ENCODE measurements at regions not wholly inside any gene's neighbourhood (a gene's known extent, or its start where the extent isn't known, plus 50 kb on each side); places are given as distances from the start of the nearest gene placed in this dataset.

GRCh38 chr21:41112740-41113692 is 54.9 kb upstream of the BACE2 start:
- Histone ChIP-seq H3K36me3 (replicated peaks in 1 of 2; ENCODE audit: control insufficient read depth in 1 of 2, insufficient read depth in 2 of 2, low read length in 1 of 2) (no peaks in the 10 kb centered on the region), H3K4me2 (peak overlapping the region; percentile 29; the same call in 1 of the 2 replicates), H3K4me3 (ENCODE audit: low read depth in 2 of 2, low read length in 1 of 2) (no peak overlapping the region), H3K79me2 (ENCODE audit: insufficient read depth) (no peaks in the 10 kb centered on the region), H3K4me1 (ENCODE audit: control insufficient read depth in 1 of 2, insufficient read depth in 2 of 2, low read depth in 1 of 2, low read length in 1 of 2) (peaks cover 0 to 3% of the 10 kb centered on the region in 2 experiments; a peak in 1 of 4 replicates), H3F3A (replicated peaks; ENCODE audit: insufficient read depth) (no peaks in the 10 kb centered on the region), H3K27ac (ENCODE audit: low read depth in 2 of 2, low read length in 1 of 2) (no peak overlapping the region; a peak in 1 of 4 replicates), H2AFZ (ENCODE audit: low read depth) (no peak overlapping the region), H3K9me2 (no peaks in the 10 kb centered on the region), H4K20me1 (ENCODE audit: insufficient read depth) (no peaks in the 10 kb centered on the region), H3K27me3 (ENCODE audit: insufficient read depth) (no peaks in the 10 kb centered on the region), H3K9ac (no peak overlapping the region), H3K9me3 (no peaks in the 10 kb centered on the region)
- TF ChIP-seq FOSL2 (IDR thresholded peaks at IDR 0.05; ENCODE audit: borderline replicate concordance, low read depth) (no peak), JUND (IDR thresholded peaks at IDR 0.05) (no peak), TAF1 (IDR thresholded peaks at IDR 0.05; ENCODE audit: borderline replicate concordance, low read depth, low read length) (no peak), CHD2 (IDR thresholded peaks at IDR 0.05; ENCODE audit: low read length, partially characterized antibody) (no peak), GABPA (IDR thresholded peaks at IDR 0.05; ENCODE audit: low read depth) (no peak), ELF1 (IDR thresholded peaks at IDR 0.05) (no peak), RCOR1 (IDR thresholded peaks at IDR 0.05; ENCODE audit: low read length) (no peak), EP300 (IDR thresholded peaks at IDR 0.05; ENCODE audit: borderline replicate concordance in 1 of 2, low read depth in 1 of 2, low read length in 1 of 2) (no peak), RFX5 (IDR thresholded peaks at IDR 0.05; ENCODE audit: low read length) (no peak), GATA2 (CRISPR knock-in tag; IDR thresholded peaks at IDR 0.05) (no peak), SIN3A (IDR thresholded peaks at IDR 0.05; ENCODE audit: borderline replicate concordance, low read depth, low read length) (no peak), NFIC (IDR thresholded peaks at IDR 0.05; ENCODE audit: borderline replicate concordance) (no peak), SMC3 (IDR thresholded peaks at IDR 0.05; ENCODE audit: low read depth, low read length) (no peak), POLR2AphosphoS5 (IDR thresholded peaks at IDR 0.05; ENCODE audit: low read depth, low read length) (no peak)
- peak; percentile 23 for DNase-seq
- WGBS (ENCODE audit: low lambda C conversion rate) = 16% methylated on average over 11 of the region's 14 CpGs
- ChIA-PET POLR2A (no interaction called here), CTCF (interaction anchor here (1.0 to 5.9 kb wide), 2 partner anchors 9 to 21 kb away, joined by 3 to 23 read pairs; no protein-coding TSS in a partner anchor)

- Histone ChIP-seq H3K4me2 (no peak overlapping the region), H3K9ac (no peak overlapping the region), H3K36me3 (replicated peaks in 1 of 2; ENCODE audit: control insufficient read depth in 1 of 2, insufficient read depth in 2 of 2, low read length in 1 of 2) (no peaks in the 10 kb centered on the region), H3K4me3 (ENCODE audit: low read depth in 2 of 2, low read length in 1 of 2) (no peak overlapping the region), H3K79me2 (ENCODE audit: insufficient read depth) (no peaks in the 10 kb centered on the region), H3F3A (replicated peaks; ENCODE audit: insufficient read depth) (no peaks in the 10 kb centered on the region), H3K4me1 (ENCODE audit: control insufficient read depth in 1 of 2, insufficient read depth in 2 of 2, low read depth in 1 of 2, low read length in 1 of 2) (peaks cover 0 to 3% of the 10 kb centered on the region in 2 experiments; a peak in 1 of 4 replicates), H3K27me3 (ENCODE audit: insufficient read depth) (no peaks in the 10 kb centered on the region), H2AFZ (ENCODE audit: low read depth) (no peak overlapping the region), H3K9me2 (no peaks in the 10 kb centered on the region), H4K20me1 (ENCODE audit: insufficient read depth) (no peaks in the 10 kb centered on the region), H3K9me3 (no peaks in the 10 kb centered on the region), H3K27ac (ENCODE audit: low read depth in 2 of 2, low read length in 1 of 2) (no peak overlapping the region)
- ChIA-PET CTCF (interaction anchor here (1.1 kb wide), 1 partner anchor 18 kb away, joined by 3 read pairs; no protein-coding TSS in a partner anchor), POLR2A (no interaction called here)
- no peak for DNase-seq
- 7% methylated on average over 4 of the region's 4 CpGs for WGBS (ENCODE audit: low lambda C conversion rate)
- TF ChIP-seq TCF12 (IDR thresholded peaks at IDR 0.05) = no peak
- no peak for TF ChIP-seq YY1 (IDR thresholded peaks at IDR 0.05; ENCODE audit: low read depth)
- no peak for TF ChIP-seq EZH2phosphoT487 (IDR thresholded peaks at IDR 0.05; ENCODE audit: borderline replicate concordance, low read depth)
- no peak for TF ChIP-seq RAD21 (IDR thresholded peaks at IDR 0.05; ENCODE audit: low read length)
- no peak for TF ChIP-seq GATA2 (CRISPR knock-in tag; IDR thresholded peaks at IDR 0.05)
- TF ChIP-seq POLR2AphosphoS5 (IDR thresholded peaks at IDR 0.05; ENCODE audit: low read depth, low read length) = no peak
- TF ChIP-seq FOXM1 (IDR thresholded peaks at IDR 0.05; ENCODE audit: low read depth) = no peak
- no peak for TF ChIP-seq MXI1 (IDR thresholded peaks at IDR 0.05; ENCODE audit: low read depth, low read length)
- no peak for TF ChIP-seq MAX (IDR thresholded peaks at IDR 0.05; ENCODE audit: low read depth)
- no peak for TF ChIP-seq TAF1 (IDR thresholded peaks at IDR 0.05; ENCODE audit: borderline replicate concordance, low read depth, low read length)
- TF ChIP-seq IRF3 (IDR thresholded peaks at IDR 0.05; ENCODE audit: low read depth, low read length) = no peak
- TF ChIP-seq USF1 (IDR thresholded peaks at IDR 0.05; ENCODE audit: borderline replicate concordance, low read depth) = no peak
- TF ChIP-seq CTCF (IDR thresholded peaks at IDR 0.05) = no peak
- TF ChIP-seq SMC3 (IDR thresholded peaks at IDR 0.05; ENCODE audit: low read depth, low read length) = no peak
Measured at GRCh38 chr21:41115851-41116250, 52.1 kb upstream of the BACE2 start.

All from SK-N-SH (cell line).